H9 (cell line): ENCODE measurements at regions not wholly inside any gene's neighbourhood (a gene's known extent, or its start where the extent isn't known, plus 50 kb on each side); places are given as distances from the start of the nearest gene placed in this dataset.

Experiments
- DNase-seq: peaks from one replicate; pipeline ENCODE4 v3.0.0-alpha.2; 2017
- H2AFZ ChIP-seq: one replicate; pipeline ENCODE4 v1.6.1; 2013; ENCODE audit warnings: mild to moderate bottlenecking, low read length, control low read depth, moderate library complexity
- H2AK5ac ChIP-seq: 2 replicates; pipeline ENCODE4 v1.6.1; 2013; ENCODE audit warnings: low read length, control low read depth, mixed read lengths; ENCODE audit not compliant: insufficient read length
- H2BK120ac ChIP-seq: one replicate; pipeline ENCODE4 v1.6.1; 2013; ENCODE audit warnings: low read depth, mild to moderate bottlenecking, low read length, control low read depth, inconsistent platforms; ENCODE audit not compliant: poor library complexity, severe bottlenecking
- H2BK12ac ChIP-seq: 2 replicates; pipeline ENCODE4 v1.6.1; 2013; ENCODE audit warnings: low read length, control low read depth, mixed read lengths, low read depth; ENCODE audit not compliant: insufficient read length
- H2BK15ac ChIP-seq: 2 replicates; pipeline ENCODE4 v1.6.1; 2013; ENCODE audit warnings: low read depth, low read length, control low read depth
- H2BK20ac ChIP-seq: one replicate; pipeline ENCODE4 v1.6.1; 2013; ENCODE audit warnings: low read depth, mild to moderate bottlenecking, low read length, control low read depth, inconsistent platforms; ENCODE audit not compliant: poor library complexity, severe bottlenecking
- H2BK5ac ChIP-seq: 2 replicates; pipeline ENCODE4 v1.6.1; 2013; ENCODE audit warnings: low read length, control low read depth, mixed read lengths; ENCODE audit not compliant: insufficient read length
- H3K14ac ChIP-seq: 2 replicates; pipeline ENCODE4 v1.6.1; 2013; ENCODE audit warnings: low read length, control low read depth; ENCODE audit not compliant: insufficient read depth
- H3K18ac ChIP-seq: 2 replicates; pipeline ENCODE4 v1.6.1; 2013; ENCODE audit warnings: low read depth, mild to moderate bottlenecking, mixed read lengths, low read length, control low read depth; ENCODE audit not compliant: insufficient read length
- H3K23ac ChIP-seq: 2 replicates; pipeline ENCODE4 v1.6.1; 2013; ENCODE audit warnings: low read length, control low read depth, mixed read lengths, low read depth; ENCODE audit not compliant: insufficient read length
- H3K23me2 ChIP-seq: 2 replicates; pipeline ENCODE4 v1.6.1; 2013; ENCODE audit warnings: low read depth, mild to moderate bottlenecking, mixed read lengths, low read length, control low read depth; ENCODE audit not compliant: insufficient read length, poor library complexity, severe bottlenecking
- H3K27ac ChIP-seq: 2 replicates; pipeline ENCODE4 v1.5.1; 2013; ENCODE audit warnings: low read length, control low read depth, mixed read lengths, low read depth; ENCODE audit not compliant: insufficient read length
- H3K27me3 ChIP-seq: 2 replicates; pipeline ENCODE4 v1.6.1; 2013; ENCODE audit warnings: low read length, control low read depth, inconsistent platforms; ENCODE audit not compliant: insufficient read depth
- H3K4ac ChIP-seq: 2 replicates; pipeline ENCODE4 v1.6.1; 2013; ENCODE audit warnings: low read depth, mild to moderate bottlenecking, control low read depth, inconsistent platforms, low read length, moderate library complexity
- H3K4me1 ChIP-seq: 2 replicates; pipeline ENCODE4 v1.6.1; 2013; ENCODE audit warnings: low read length, control low read depth, inconsistent platforms; ENCODE audit not compliant: insufficient read depth
- H3K4me2 ChIP-seq: 2 replicates; pipeline ENCODE4 v1.6.1; 2013; ENCODE audit warnings: low read length, control low read depth, mixed read lengths; ENCODE audit not compliant: insufficient read length, insufficient read depth
- H3K56ac ChIP-seq: 2 replicates; pipeline ENCODE4 v1.6.1; 2013; ENCODE audit warnings: low read depth, mild to moderate bottlenecking, mixed read lengths, low read length, control low read depth; ENCODE audit not compliant: insufficient read length
- H3K79me1 ChIP-seq: 2 replicates; pipeline ENCODE4 v1.6.1; 2013; ENCODE audit warnings: low read depth, mild to moderate bottlenecking, moderate library complexity, low read length, control low read depth, inconsistent platforms; ENCODE audit not compliant: insufficient read depth, poor library complexity, severe bottlenecking
- H3K79me2 ChIP-seq: 2 replicates; pipeline ENCODE4 v1.6.1; 2013; ENCODE audit warnings: low read length, control low read depth, inconsistent platforms; ENCODE audit not compliant: insufficient read depth
- H3K9ac ChIP-seq: 2 replicates; pipeline ENCODE4 v1.6.1; 2013; ENCODE audit warnings: low read length, control low read depth, mixed read lengths; ENCODE audit not compliant: insufficient read length; ENCODE audit errors: extremely low read depth
- H3K9me3 ChIP-seq: one replicate; pipeline ENCODE4 v1.6.1; 2013; ENCODE audit warnings: low read depth, low read length, inconsistent platforms; ENCODE audit not compliant: control insufficient read depth
- H3T11ph ChIP-seq: one replicate; pipeline ENCODE4 v1.6.1; 2013; ENCODE audit warnings: mild to moderate bottlenecking, low read length, control low read depth, inconsistent platforms
- H4K20me1 ChIP-seq: one replicate; pipeline ENCODE4 v1.6.1; 2013; ENCODE audit not compliant: control insufficient read depth, insufficient read length, insufficient read depth
- H4K5ac ChIP-seq: 2 replicates; pipeline ENCODE4 v1.6.1; 2013; ENCODE audit warnings: low read depth, mild to moderate bottlenecking, mixed read lengths, low read length, control low read depth; ENCODE audit not compliant: insufficient read length
- H4K8ac ChIP-seq: replicated peaks from 2 replicates; pipeline ENCODE4 v1.6.1; 2013; ENCODE audit warnings: low read length, control low read depth, mixed read lengths, low read depth; ENCODE audit not compliant: insufficient read length
- H4K91ac ChIP-seq: 2 replicates; pipeline ENCODE4 v1.6.1; 2013; ENCODE audit warnings: low read depth, mild to moderate bottlenecking, moderate library complexity, mixed read lengths, low read length, control low read depth; ENCODE audit not compliant: insufficient read length
- H3K27ac Mint-ChIP-seq, 3 experiments: 2 replicates in 2 of 3; 3 replicates in 1 of 3; pipeline ENCODE4 v1.8.0; 2020 to 2021; ENCODE audit warnings: mixed read lengths in 3 of 3, mild to moderate bottlenecking in 1 of 3, moderate library complexity in 1 of 3
- H3K27me3 Mint-ChIP-seq: 2 replicates; pipeline ENCODE4 v1.8.0; 2021; ENCODE audit warnings: low read depth, mild to moderate bottlenecking, moderate library complexity, mixed read lengths
- H3K36me3 Mint-ChIP-seq, 3 experiments: 2 replicates in 2 of 3; 3 replicates in 1 of 3; pipeline ENCODE4 v1.8.0; 2020 to 2021; ENCODE audit warnings: low read depth in 3 of 3, mixed read lengths in 3 of 3; ENCODE audit not compliant: insufficient read depth in 1 of 3
- H3K4me1 Mint-ChIP-seq, 2 experiments: 2 replicates each; pipeline ENCODE4 v1.8.0; 2020; ENCODE audit warnings: mixed read lengths in 2 of 2
- H3K4me3 Mint-ChIP-seq, 2 experiments: 2 replicates in 1 of 2; 3 replicates in 1 of 2; pipeline ENCODE4 v1.8.0; 2020 to 2021; ENCODE audit warnings: mild to moderate bottlenecking in 2 of 2, mixed read lengths in 2 of 2, moderate library complexity in 1 of 2
- H3K9me3 Mint-ChIP-seq, 2 experiments: 2 replicates in 1 of 2; 3 replicates in 1 of 2; pipeline ENCODE4 v1.8.0; 2020; ENCODE audit warnings: mild to moderate bottlenecking in 2 of 2, mixed read lengths in 2 of 2, moderate library complexity in 1 of 2
- TF ChIP-seq, protein P1 (sequence below): fragments of 200-600 bp; sonication (generic); conservative IDR thresholded peaks from 3 replicates; pipeline ENCODE4 v1.8.0; 2021; ENCODE audit warnings: antibody characterized with exemption, mild to moderate bottlenecking

- no peaks in the 10 kb centered on the region for H3K9me3 ChIP-seq
- no peak overlapping the region for H2BK12ac ChIP-seq
- no peak overlapping the region for H2BK20ac ChIP-seq
- Mint-ChIP-seq H3K27me3 (peaks cover 19% of the 10 kb centered on the region), H3K4me1 (peaks cover 11% of the 10 kb centered on the region in 2 experiments), H3K4me3 (no peak overlapping the region), H3K9me3 (peaks cover 9 to 14% of the 10 kb centered on the region in 2 experiments; a peak in 4 of 5 replicates), H3K27ac (no peak overlapping the region), H3K36me3 (peaks cover 0 to 9% (median 4%) of the 10 kb centered on the region in 3 experiments; a peak in 3 of 7 replicates)
- H3K9ac ChIP-seq = no peak overlapping the region
- no peaks in the 10 kb centered on the region for H3K27me3 ChIP-seq
- no peak overlapping the region for H3K4me2 ChIP-seq
- H3K4ac ChIP-seq = no peak overlapping the region
- no peak overlapping the region for H2BK15ac ChIP-seq
- no peak overlapping the region for H3K14ac ChIP-seq
- no peak overlapping the region for H2AFZ ChIP-seq
- H3K79me1 ChIP-seq = no peaks in the 10 kb centered on the region
- H4K8ac ChIP-seq = no peak overlapping the region
- no peak overlapping the region for H3K23ac ChIP-seq
- H3K27ac ChIP-seq = no peak overlapping the region
- H3K18ac ChIP-seq = no peak overlapping the region
- no peak overlapping the region for H2BK120ac ChIP-seq
- H3K23me2 ChIP-seq = no peaks in the 10 kb centered on the region
- no peak overlapping the region for H3T11ph ChIP-seq
- no peak overlapping the region for H4K91ac ChIP-seq
- H3K79me2 ChIP-seq = no peaks in the 10 kb centered on the region
- no peaks in the 10 kb centered on the region for H3K4me1 ChIP-seq
- TF ChIP-seq, protein P1, sequence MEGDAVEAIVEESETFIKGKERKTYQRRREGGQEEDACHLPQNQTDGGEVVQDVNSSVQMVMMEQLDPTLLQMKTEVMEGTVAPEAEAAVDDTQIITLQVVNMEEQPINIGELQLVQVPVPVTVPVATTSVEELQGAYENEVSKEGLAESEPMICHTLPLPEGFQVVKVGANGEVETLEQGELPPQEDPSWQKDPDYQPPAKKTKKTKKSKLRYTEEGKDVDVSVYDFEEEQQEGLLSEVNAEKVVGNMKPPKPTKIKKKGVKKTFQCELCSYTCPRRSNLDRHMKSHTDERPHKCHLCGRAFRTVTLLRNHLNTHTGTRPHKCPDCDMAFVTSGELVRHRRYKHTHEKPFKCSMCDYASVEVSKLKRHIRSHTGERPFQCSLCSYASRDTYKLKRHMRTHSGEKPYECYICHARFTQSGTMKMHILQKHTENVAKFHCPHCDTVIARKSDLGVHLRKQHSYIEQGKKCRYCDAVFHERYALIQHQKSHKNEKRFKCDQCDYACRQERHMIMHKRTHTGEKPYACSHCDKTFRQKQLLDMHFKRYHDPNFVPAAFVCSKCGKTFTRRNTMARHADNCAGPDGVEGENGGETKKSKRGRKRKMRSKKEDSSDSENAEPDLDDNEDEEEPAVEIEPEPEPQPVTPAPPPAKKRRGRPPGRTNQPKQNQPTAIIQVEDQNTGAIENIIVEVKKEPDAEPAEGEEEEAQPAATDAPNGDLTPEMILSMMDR = no peak
- H2BK5ac ChIP-seq = no peak overlapping the region
- no peak for DNase-seq
- H4K5ac ChIP-seq = no peak overlapping the region
- H2AK5ac ChIP-seq = no peak overlapping the region
- H3K56ac ChIP-seq = no peak overlapping the region
- no peaks in the 10 kb centered on the region for H4K20me1 ChIP-seq
These were observed 70.7 kb upstream of the ZNF30 start for GRCh38 chr19:34856052-34856451.
